Activated CD4-positive, alpha-beta T cell treated with anti-CD3 and anti-CD28 coated beads for 36 hours (primary cell): ENCODE measurements at regions not wholly inside any gene's neighbourhood (a gene's known extent, or its start where the extent isn't known, plus 50 kb on each side); places are given as distances from the start of the nearest gene placed in this dataset.
"Not testable (repeated sequence)": the region's sequence is repeated elsewhere in the genome, so short reads cannot be mapped to it uniquely, and the experiment has no call there.

Source experiments
- ATAC-seq: fragments of 200-7000 bp; cut with Tn5 transposase; one replicate; pipeline ENCODE4 v1.10.0; 2021; ENCODE audit warnings: mild to moderate bottlenecking, moderate library complexity
- CTCF ChIA-PET: fragments of 350-600 bp; sonication (Branson Sonifier 250); formaldehyde crosslinking; loops from one replicate; lab custom pipeline; 2021; ENCODE audit warnings: antibody characterized with exemption; lab: Charles Lee
- POLR2A ChIA-PET: fragments of 350-600 bp; sonication (Branson Sonifier 250); formaldehyde crosslinking; loops from one replicate; lab custom pipeline; 2021; ENCODE audit warnings: antibody characterized with exemption, inconsistent platforms; lab: Charles Lee
- DNase-seq: peaks from one replicate; pipeline ENCODE4 v3.0.0-alpha.2; 2020
- H3K27ac Mint-ChIP-seq: one replicate; pipeline ENCODE4 v1.8.0; 2021; ENCODE audit warnings: mixed read lengths
- H3K27me3 Mint-ChIP-seq: one replicate; pipeline ENCODE4 v1.8.0; 2021; ENCODE audit warnings: mixed read lengths
- H3K36me3 Mint-ChIP-seq: one replicate; pipeline ENCODE4 v1.8.0; 2021; ENCODE audit warnings: low read depth, mixed read lengths
- H3K4me1 Mint-ChIP-seq: one replicate; pipeline ENCODE4 v1.8.0; 2021; ENCODE audit warnings: mixed read lengths
- H3K4me3 Mint-ChIP-seq: one replicate; pipeline ENCODE4 v1.8.0; 2021; ENCODE audit warnings: mild to moderate bottlenecking, moderate library complexity, mixed read lengths
- H3K9me3 Mint-ChIP-seq: one replicate; pipeline ENCODE4 v1.8.0; 2021; ENCODE audit warnings: low read depth, mixed read lengths
- intact Hi-C, 2 experiments: fragments of 100-400 bp; cut with DNase I in 1 of 2; cut with micrococcal nuclease in 1 of 2; formaldehyde crosslinking; loops; one replicate each; pipeline versions ENCODE4 v1.14.2 to v1.15.1; 2022 to 2024; cut with DNase I, micrococcal nuclease

DNA sequence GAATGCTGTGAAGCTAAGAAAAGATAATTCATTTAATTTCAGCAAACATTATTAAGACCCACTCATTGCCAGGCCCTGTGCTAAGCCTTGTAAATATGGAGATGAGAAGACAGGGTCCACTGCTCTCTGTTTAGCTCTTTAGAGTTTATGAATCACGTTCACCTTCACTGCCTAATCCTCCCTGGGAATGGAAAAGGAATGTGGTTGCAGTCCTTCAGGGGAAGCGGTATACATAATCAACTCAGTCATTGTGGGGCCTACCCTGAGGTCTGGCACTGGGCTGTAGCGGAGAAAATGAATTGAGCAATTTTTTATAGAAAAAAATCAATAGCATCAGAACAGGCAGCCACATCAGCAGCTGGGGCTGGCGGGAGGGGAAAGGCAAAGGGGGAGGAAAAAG lies 412.1 kb upstream of the NFIA start:
- intact Hi-C loops, result no loop called here
- Mint-ChIP-seq H3K27ac (no peak overlapping the region), H3K36me3 (no peaks in the 10 kb centered on the region), H3K27me3 (no peaks in the 10 kb centered on the region), H3K4me1 (no peaks in the 10 kb centered on the region), H3K4me3 (no peak overlapping the region), H3K9me3 (no peaks in the 10 kb centered on the region)
- ChIA-PET POLR2A (no interaction called here), CTCF (interaction anchor here (0.6 kb wide), 1 partner anchor 591 kb away, joined by 3 read pairs; no protein-coding TSS in a partner anchor)
- ATAC-seq (no peak), DNase-seq (no peak)

DNA sequence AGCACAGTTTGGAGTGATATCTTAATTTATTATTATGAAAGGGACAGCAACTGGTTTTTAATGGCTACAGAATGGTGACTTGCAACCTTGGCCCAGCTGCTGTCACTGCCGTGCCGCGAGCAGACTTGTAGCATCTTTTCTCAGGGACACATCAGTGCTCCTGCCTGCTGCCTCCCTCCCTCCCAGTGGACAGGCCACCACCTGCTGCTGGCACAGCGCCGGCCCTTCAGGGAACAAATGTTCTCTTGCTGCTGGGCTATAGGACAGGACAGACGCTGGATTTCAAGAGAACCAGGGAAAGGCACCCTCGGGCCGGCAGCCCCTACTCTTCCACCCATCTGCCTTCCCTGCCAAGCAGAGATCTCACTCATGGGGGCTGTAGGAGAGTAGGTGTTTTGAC lies 413.8 kb upstream of the NFIA start:
- Mint-ChIP-seq H3K27me3 (no peaks in the 10 kb centered on the region), H3K27ac (no peak overlapping the region), H3K4me1 (no peaks in the 10 kb centered on the region), H3K36me3 (no peaks in the 10 kb centered on the region), H3K9me3 (no peaks in the 10 kb centered on the region), H3K4me3 (no peak overlapping the region)
- intact Hi-C loops, result no loop called here
- ChIA-PET POLR2A (no interaction called here), CTCF (no interaction called here)
- DNase-seq, result no peak
- no peak for ATAC-seq

DNA sequence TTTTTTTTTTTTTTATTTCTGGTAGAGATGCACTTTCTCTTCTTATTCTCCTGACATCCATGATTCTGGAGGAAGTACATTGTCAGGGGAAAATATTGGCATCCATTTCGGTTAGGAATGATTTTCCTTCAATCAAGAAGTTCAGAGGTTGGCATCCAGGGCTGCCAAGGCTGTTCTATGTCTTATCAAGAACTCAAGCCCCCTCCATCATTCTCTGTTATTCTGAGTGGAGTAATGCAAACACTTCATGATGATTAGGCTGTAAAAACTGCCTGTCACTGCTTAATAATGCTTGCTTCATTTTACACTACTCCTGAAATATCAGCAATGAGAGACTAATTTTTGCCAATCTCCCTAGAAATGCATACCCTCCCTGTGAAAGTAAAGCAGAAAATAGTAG lies 417.1 kb upstream of the NFIA start:
- no peak for ATAC-seq

DNA sequence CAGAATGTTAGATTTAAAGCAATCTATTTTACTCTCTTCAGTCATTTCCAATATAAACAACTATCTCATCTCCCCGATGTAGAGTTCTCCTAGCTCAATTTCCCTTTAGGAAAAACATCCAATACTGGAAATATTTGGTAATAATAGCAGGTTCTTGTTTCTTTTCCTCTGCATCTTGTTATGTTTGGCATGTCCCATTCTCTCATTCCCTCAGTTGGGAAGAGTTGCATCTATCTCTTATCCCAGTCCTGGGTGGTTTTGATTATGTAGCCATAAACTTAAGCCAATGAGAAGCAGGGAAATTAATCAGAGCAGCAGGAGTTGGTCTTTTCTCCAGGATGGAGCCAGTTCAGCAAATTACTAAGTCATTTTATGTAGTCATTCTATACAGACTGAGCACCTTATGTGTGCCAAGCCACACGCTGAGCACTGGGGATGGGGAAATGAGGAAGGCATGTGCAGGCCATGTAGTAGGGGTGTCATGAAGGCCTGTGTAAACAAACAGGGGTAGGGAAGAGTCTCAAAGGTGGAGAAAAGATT lies 418.2 kb upstream of the NFIA start:
- CTCF ChIA-PET, result interaction anchor here (0.8 kb wide), 1 partner anchor 106 kb away, joined by 3 read pairs; no protein-coding TSS in a partner anchor
- intact Hi-C loops, result no loop called here
- Mint-ChIP-seq H3K27ac (no peak overlapping the region), H3K4me3 (no peak overlapping the region), H3K36me3 (no peaks in the 10 kb centered on the region), H3K27me3 (no peaks in the 10 kb centered on the region), H3K9me3 (no peaks in the 10 kb centered on the region), H3K4me1 (no peaks in the 10 kb centered on the region)
- POLR2A ChIA-PET, result no interaction called here
- ATAC-seq, result no peak
- no peak for DNase-seq

More for the DNA sequence above, 417.1 kb upstream of the NFIA start:
- ChIA-PET CTCF (no interaction called here), POLR2A (no interaction called here)
- DNase-seq, result no peak
- H3K27me3 Mint-ChIP-seq, result no peaks in the 10 kb centered on the region
- no peak overlapping the region for H3K4me3 Mint-ChIP-seq
- no peaks in the 10 kb centered on the region for H3K36me3 Mint-ChIP-seq
- H3K27ac Mint-ChIP-seq, result no peak overlapping the region
- H3K9me3 Mint-ChIP-seq, result no peaks in the 10 kb centered on the region
- intact Hi-C loops, result no loop called here
- H3K4me1 Mint-ChIP-seq, result no peaks in the 10 kb centered on the region

DNA sequence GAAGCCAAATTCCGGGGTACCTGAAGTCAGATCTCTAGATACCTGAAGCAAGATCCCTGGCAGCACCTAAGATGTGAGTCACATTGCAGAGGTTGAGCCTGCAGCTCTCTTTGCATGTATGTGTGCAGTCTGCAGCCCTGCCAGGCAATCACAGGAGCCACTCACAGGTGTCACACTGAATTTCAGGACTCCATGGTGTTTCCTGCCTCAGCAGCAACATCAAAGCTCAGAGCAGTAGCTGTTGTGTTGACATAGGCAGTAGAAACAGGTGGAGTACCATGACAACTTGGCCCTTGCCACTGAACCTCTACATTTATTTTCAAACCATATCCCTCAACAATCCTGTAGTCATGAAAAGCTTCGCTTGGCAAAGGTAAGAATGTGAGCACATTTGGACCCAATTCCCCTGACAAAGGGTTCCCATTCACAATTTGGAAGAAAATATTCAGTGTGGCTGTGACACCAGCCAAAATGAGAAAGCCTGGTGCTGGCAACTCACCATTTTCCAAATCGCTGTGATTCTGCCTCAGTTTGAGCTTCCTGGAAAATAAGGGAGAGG lies 419.8 kb upstream of the NFIA start:
- H3K9me3 Mint-ChIP-seq, result no peaks in the 10 kb centered on the region
- no peak for ATAC-seq
- CTCF ChIA-PET, result interaction anchor here (0.6 kb wide), 1 partner anchor 73 kb away, joined by 5 read pairs; no protein-coding TSS in a partner anchor

DNA sequence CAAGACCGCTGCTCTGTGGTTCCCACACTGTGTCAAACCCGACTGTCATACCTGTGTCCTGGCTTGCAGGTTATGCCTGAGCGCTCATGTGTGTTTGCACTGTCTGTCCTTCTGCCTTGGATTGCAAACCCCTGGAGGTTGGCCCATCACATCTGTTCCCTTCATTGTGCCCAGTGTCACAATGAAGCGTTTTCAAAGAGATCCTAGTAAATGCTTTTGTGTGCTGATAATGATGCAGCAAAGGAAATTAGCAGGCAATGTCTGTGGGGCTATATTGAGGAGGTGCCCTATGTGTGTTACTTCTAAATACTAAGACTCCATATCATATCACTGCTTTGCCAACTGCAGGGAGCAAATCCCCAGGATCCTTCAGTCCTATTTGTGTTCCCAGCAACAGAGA lies 424.4 kb upstream of the NFIA start:
- ChIA-PET POLR2A (no interaction called here), CTCF (no interaction called here)
- Mint-ChIP-seq H3K9me3 (peaks cover 4% of the 10 kb centered on the region), H3K27ac (no peak overlapping the region), H3K27me3 (no peaks in the 10 kb centered on the region), H3K36me3 (no peaks in the 10 kb centered on the region), H3K4me3 (no peak overlapping the region), H3K4me1 (no peaks in the 10 kb centered on the region)
- intact Hi-C loops, result no loop called here
- DNase-seq (no peak), ATAC-seq (no peak)

More for the DNA sequence above, 419.8 kb upstream of the NFIA start:
- no peak for DNase-seq
- Mint-ChIP-seq H3K27me3 (no peaks in the 10 kb centered on the region), H3K27ac (no peak overlapping the region), H3K4me3 (no peak overlapping the region), H3K36me3 (no peaks in the 10 kb centered on the region), H3K4me1 (no peaks in the 10 kb centered on the region)
- intact Hi-C loops, result no loop called here
- POLR2A ChIA-PET, result no interaction called here

DNA sequence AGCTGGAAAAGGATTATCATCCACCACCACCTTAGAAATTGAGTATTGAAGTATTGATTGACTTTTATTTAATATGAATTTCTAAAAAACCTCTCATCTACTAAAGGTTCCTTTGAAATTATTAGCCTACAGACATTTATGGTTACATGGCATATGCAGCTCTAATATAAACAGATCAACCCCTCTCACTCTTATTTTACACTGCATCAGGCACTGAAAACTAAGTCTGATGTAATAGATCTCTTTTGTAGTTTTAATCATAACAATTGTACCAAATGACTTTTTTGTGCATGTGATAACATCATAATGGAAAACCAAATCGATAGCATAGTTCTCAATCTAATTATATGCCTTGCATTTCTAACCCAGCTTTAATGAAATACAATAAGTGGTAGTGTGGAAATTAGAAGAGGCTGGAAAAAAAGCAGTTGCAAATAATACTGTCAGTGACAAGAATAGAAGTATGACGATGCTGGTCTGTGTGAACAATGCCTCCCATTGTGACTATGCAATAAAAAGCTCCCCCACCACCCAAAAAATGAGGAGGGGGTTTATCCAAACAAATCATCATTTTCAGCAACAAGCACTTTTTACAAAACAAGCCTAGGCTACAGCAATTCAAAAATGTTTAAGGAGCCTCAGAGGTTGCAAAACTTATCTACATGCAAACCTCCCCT lies 426.5 kb upstream of the NFIA start:
- ChIA-PET CTCF (no interaction called here), POLR2A (no interaction called here)
- ATAC-seq (no peak), DNase-seq (no peak)
- H3K9me3 Mint-ChIP-seq, result peaks cover 4% of the 10 kb centered on the region
- no peaks in the 10 kb centered on the region for H3K4me1 Mint-ChIP-seq
- no peaks in the 10 kb centered on the region for H3K27me3 Mint-ChIP-seq
- H3K36me3 Mint-ChIP-seq, result no peaks in the 10 kb centered on the region
- no peak overlapping the region for H3K27ac Mint-ChIP-seq
- no peak overlapping the region for H3K4me3 Mint-ChIP-seq
- intact Hi-C loops, result no loop called here

DNA sequence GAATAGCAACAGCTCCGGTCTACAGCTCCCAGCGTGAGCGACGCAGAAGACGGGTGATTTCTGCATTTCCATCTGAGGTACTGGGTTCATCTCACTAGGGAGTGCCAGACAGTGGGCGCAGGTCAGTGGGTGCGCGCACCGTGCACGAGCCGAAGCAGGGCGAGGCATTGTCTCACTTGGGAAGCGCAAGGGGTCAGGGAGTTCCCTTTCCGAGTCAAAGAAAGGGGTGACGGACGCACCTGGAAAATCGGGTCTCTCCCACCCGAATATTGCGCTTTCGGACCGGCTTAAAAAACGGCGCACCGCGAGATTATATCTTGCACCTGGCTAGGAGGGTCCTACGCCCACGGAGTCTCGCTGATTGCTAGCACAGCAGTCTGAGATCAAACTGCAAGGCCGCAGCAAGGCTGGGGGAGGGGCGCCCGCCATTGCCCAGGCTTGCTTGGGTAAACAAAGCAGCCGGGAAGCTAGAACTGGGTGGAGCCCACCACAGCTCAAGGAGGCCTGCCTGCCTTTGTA lies 442.3 kb upstream of the NFIA start:
- intact Hi-C loops, H3K4me3 Mint-ChIP-seq, H3K9me3 Mint-ChIP-seq, H3K27me3 Mint-ChIP-seq, DNase-seq, CTCF ChIA-PET, H3K27ac Mint-ChIP-seq, H3K36me3 Mint-ChIP-seq, POLR2A ChIA-PET, H3K4me1 Mint-ChIP-seq, ATAC-seq: not testable (repeated sequence)

DNA sequence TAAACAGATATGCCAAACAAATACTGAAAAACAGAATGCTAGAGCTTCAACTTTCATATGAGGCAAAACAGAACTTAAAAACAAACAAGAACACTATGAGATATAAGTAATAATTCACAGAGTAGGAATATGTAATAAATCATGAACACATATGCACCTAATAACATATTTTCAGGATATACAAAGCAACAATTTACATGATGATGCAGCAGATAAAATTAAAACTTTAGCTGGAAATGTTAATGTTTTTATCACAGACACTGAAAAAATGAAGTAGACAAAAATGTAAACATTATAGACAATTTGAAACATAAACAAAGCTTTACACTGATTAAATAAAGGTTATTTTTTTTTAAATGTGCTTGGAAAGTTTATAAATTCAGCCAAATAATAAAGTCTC lies 443.1 kb upstream of the NFIA start:
- no peak for DNase-seq
- H3K36me3 Mint-ChIP-seq, result no peaks in the 10 kb centered on the region
- ChIA-PET CTCF (no interaction called here), POLR2A (no interaction called here)
- no peaks in the 10 kb centered on the region for H3K9me3 Mint-ChIP-seq
- H3K4me1 Mint-ChIP-seq, result no peaks in the 10 kb centered on the region
- H3K27ac Mint-ChIP-seq, result no peak overlapping the region
- intact Hi-C loops, result no loop called here
- ATAC-seq, result no peak
- H3K27me3 Mint-ChIP-seq, result peaks cover 5% of the 10 kb centered on the region
- H3K4me3 Mint-ChIP-seq, result no peak overlapping the region

DNA sequence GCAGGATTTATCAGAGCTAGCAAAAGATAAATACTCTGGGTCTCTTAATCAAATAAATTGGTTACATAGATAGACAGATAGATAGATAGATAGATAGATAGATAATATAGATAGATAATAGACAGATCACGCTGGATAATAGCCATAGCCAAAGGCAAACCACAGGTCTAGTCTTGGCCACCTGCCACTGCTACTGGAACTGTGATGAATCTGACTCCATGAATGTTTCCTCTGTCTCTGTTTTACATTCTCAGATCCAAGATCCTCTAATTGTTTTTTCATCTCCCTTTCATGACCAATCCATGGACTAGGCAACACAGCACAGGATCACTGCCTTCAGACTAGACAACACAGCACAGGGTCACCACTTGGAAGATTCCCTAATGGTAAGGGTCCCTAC lies 444.7 kb upstream of the NFIA start:
- intact Hi-C loops, result no loop called here
- H3K27ac Mint-ChIP-seq, result no peak overlapping the region

DNA sequence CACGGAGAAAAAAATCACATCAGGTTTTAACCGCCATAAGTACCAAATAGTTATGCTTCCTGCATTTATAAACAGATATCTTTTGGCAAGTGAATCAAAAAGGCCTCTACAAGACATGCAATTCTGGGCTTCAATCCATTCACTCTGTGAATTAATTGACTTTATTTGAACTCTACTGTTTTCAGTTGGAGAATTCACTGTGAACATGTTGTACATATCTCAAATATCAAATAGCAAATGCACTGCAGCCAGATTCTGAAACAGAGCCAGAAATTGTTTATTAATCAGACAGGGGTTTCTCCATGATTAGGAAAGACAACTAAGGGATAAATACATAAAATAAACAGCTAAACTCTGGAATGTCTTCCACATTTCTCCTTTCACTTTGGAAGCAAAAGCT lies 445.4 kb upstream of the NFIA start:
- DNase-seq, result no peak
- H3K27me3 Mint-ChIP-seq, result peaks cover 7% of the 10 kb centered on the region
- ChIA-PET POLR2A (no interaction called here), CTCF (no interaction called here)
- H3K36me3 Mint-ChIP-seq, result no peaks in the 10 kb centered on the region
- ATAC-seq, result no peak
- no peaks in the 10 kb centered on the region for H3K9me3 Mint-ChIP-seq
- no peaks in the 10 kb centered on the region for H3K4me1 Mint-ChIP-seq
- H3K4me3 Mint-ChIP-seq, result no peak overlapping the region
- H3K27ac Mint-ChIP-seq, result no peak overlapping the region
- intact Hi-C loops, result no loop called here

More for the DNA sequence above, 444.7 kb upstream of the NFIA start:
- ChIA-PET CTCF (no interaction called here), POLR2A (no interaction called here)
- Mint-ChIP-seq H3K36me3 (no peaks in the 10 kb centered on the region), H3K27me3 (peaks cover 7% of the 10 kb centered on the region), H3K4me3 (no peak overlapping the region), H3K4me1 (no peaks in the 10 kb centered on the region), H3K9me3 (no peaks in the 10 kb centered on the region)
- DNase-seq (no peak), ATAC-seq (no peak)

DNA sequence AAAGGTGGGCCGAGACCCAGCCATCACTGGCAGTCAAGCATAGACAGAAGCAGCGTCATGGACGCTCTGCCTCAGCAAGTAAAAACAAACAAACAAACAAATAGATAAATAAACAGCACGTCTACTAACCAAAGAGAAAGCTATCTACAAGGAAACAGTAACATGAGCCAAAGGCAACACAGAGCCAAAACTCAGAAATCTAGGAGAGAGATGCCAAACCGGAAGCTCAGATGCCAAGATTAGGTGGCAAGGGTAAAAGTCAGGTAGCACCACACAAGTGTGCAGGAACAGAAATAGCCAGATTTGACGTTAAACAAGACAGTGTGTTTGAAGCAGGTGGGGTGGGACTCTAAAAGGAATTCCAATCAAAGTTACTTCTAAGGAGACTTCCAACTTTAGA lies 448.3 kb upstream of the NFIA start:
- H3K36me3 Mint-ChIP-seq, result no peaks in the 10 kb centered on the region
- DNase-seq, result no peak
- intact Hi-C loops, result no loop called here

More for the DNA sequence above, 448.3 kb upstream of the NFIA start:
- H3K4me3 Mint-ChIP-seq, result no peak overlapping the region
- no peaks in the 10 kb centered on the region for H3K4me1 Mint-ChIP-seq
- no peak overlapping the region for H3K27ac Mint-ChIP-seq
- H3K27me3 Mint-ChIP-seq, result peaks cover 7% of the 10 kb centered on the region
- CTCF ChIA-PET, result no interaction called here
- no peak for ATAC-seq
- no peaks in the 10 kb centered on the region for H3K9me3 Mint-ChIP-seq
- POLR2A ChIA-PET, result no interaction called here
